Right lobe of liver (tissue), 6 donors: ENCODE measurements at regions not wholly inside any gene's neighbourhood (a gene's known extent, or its start where the extent isn't known, plus 50 kb on each side); places are given as distances from the start of the nearest gene placed in this dataset.

ENCODE experiments used
- ATAC-seq, 4 donors: fragments of 200-7000 bp; cut with Tn5 transposase; one replicate each; pipeline ENCODE4 v1.9.1; 2020; ENCODE audit warnings: mild to moderate bottlenecking in 4 of 4, moderate library complexity in 4 of 4
- DNase-seq, 3 donors: peaks; one replicate each; pipeline ENCODE4 v3.0.0-alpha.2; 2020
- H3K27ac ChIP-seq, 3 donors: fragments of 200-600 bp; one replicate each; pipeline ENCODE4 v1.8.0; 2022
- H3K27me3 ChIP-seq, 2 donors: fragments of 200-600 bp; one replicate each; pipeline ENCODE4 v1.8.0; 2022
- H3K36me3 ChIP-seq, 4 donors: fragments of 200-600 bp; sonication (generic) in 1 of 4; one replicate each; pipeline versions ENCODE4 v1.5.1 to v1.8.0; 2017 to 2022; ENCODE audit warnings: control low read depth in 1 of 4
- H3K4me1 ChIP-seq, 4 donors: fragments of 200-600 bp; sonication (generic) in 1 of 4; one replicate each; pipeline versions ENCODE4 v1.5.1 to v1.8.0; 2017 to 2022; ENCODE audit warnings: control low read depth in 1 of 4
- H3K4me3 ChIP-seq, 3 donors: fragments of 200-600 bp; one replicate each; pipeline ENCODE4 v1.8.0; 2022
- H3K9me3 ChIP-seq, 4 donors: fragments of 200-600 bp; sonication (generic) in 1 of 4; one replicate each; pipeline versions ENCODE4 v1.5.1 to v1.8.0; 2017 to 2022; ENCODE audit warnings: control low read depth in 1 of 4
- POLR2A ChIP-seq: fragments of 450-650 bp; IDR thresholded peaks from one replicate; pipeline ENCODE4 v1.6.1; 2017; ENCODE audit warnings: antibody characterized with exemption, mild to moderate bottlenecking
- WGBS: methylation state at CpG from one replicate; pipeline ENCODE4 v1.1.6; 2018; ENCODE audit warnings: low coverage, low lambda C conversion rate; ENCODE audit not compliant: insufficient coverage; ENCODE audit errors: missing lambda C conversion rate; 5-methylcytosine and 5-hydroxymethylcytosine counted together
- intact Hi-C, 2 donors: fragments of 100-400 bp; cut with DNase I; formaldehyde crosslinking; loops; one replicate each; pipeline versions ENCODE4 v1.11.2 to v1.14.1; 2022
- TF ChIP-seq, protein P1 (sequence below), 4 donors: fragments of 200-600 bp in 3 of 4; fragments of 450-650 bp in 1 of 4; IDR thresholded peaks; one replicate each; pipeline versions ENCODE4 v1.5.1 to v1.8.0; 2016 to 2022; ENCODE audit warnings: antibody characterized with exemption in 4 of 4, mild to moderate bottlenecking in 2 of 4
- donor health status: DM: no; HTN: yes; CAD: no.
- donor health status: DM: no; HTN: no; CAD: no.
- donor health status: DM: no; HTN: no; CAD: no.
- donor health status: DM: no; HTN: yes; CAD: no.
- donor health status: DM: no; HTN: yes; CAD: no.

DNA sequence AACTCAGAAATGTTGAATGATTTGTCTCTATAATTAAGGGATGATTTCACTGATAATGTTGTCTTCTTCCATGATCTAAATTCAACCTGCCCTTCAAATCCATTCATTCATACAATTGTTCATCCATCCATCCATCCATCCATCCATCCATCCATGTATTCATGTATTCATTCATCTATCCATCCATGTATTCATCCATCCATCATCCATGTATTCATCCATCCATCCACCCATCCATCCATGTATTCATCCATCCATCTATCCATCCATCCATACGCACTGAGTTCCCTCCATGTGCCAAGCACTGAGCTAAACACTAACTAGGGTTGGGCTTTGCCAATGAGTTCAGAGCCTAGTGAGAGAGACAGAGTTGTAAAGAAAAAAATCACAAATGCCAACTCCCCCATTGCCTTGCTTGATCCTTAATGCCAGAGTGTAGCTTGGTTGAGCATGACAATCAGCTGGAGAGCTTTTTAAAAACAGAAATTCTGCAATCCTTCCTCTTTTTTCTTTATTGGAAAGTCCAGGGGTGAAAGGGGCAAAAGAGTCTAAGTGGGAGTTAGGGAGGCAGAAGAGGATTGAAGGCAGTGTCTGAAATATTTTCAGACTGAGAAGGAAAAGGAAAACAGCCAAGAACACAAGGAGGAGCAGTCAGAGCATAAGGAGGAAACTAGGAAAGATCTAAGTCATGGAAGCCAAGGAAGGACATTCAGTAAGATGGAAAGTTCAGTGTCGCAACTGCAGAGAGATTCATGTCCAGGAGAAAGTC, 92.4 kb upstream of the ERG start:
- 83% methylated on average over 2 of the region's 2 CpGs for WGBS
- H3K9me3 ChIP-seq = no peaks in the 10 kb centered on the region
- intact Hi-C loops = no loop called here
- H3K27ac ChIP-seq = no peak overlapping the region
- no peak overlapping the region for H3K4me3 ChIP-seq
- no peaks in the 10 kb centered on the region for H3K27me3 ChIP-seq
- no peaks in the 10 kb centered on the region for H3K4me1 ChIP-seq
- no peaks in the 10 kb centered on the region for H3K36me3 ChIP-seq
- ATAC-seq = no peak
- no peak for DNase-seq
- no peak for TF ChIP-seq POLR2A
- TF ChIP-seq, protein P1, sequence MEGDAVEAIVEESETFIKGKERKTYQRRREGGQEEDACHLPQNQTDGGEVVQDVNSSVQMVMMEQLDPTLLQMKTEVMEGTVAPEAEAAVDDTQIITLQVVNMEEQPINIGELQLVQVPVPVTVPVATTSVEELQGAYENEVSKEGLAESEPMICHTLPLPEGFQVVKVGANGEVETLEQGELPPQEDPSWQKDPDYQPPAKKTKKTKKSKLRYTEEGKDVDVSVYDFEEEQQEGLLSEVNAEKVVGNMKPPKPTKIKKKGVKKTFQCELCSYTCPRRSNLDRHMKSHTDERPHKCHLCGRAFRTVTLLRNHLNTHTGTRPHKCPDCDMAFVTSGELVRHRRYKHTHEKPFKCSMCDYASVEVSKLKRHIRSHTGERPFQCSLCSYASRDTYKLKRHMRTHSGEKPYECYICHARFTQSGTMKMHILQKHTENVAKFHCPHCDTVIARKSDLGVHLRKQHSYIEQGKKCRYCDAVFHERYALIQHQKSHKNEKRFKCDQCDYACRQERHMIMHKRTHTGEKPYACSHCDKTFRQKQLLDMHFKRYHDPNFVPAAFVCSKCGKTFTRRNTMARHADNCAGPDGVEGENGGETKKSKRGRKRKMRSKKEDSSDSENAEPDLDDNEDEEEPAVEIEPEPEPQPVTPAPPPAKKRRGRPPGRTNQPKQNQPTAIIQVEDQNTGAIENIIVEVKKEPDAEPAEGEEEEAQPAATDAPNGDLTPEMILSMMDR (IDR thresholded peaks at IDR 0.05) = no peak

DNA sequence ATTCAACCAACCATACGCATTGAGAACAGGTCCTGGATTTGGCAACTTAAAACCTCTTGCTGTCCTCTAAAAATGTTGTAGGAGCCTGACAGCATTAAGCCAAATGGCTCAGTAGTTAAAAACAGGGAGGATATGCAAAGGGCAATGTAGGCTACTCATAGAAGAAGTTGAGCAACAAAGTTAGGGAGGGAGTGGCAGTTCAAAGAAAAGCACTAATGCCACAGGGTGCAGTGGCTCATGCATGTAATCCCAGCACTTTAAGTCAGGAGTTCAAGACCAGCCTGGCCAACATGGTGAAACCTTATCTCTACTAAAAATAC, 92.9 kb upstream of the ERG start:
- ATAC-seq (no peak), DNase-seq (no peak)
- Histone ChIP-seq H3K4me1 (no peaks in the 10 kb centered on the region), H3K27ac (no peak overlapping the region), H3K36me3 (no peaks in the 10 kb centered on the region), H3K27me3 (no peaks in the 10 kb centered on the region), H3K4me3 (no peak overlapping the region), H3K9me3 (no peaks in the 10 kb centered on the region)
- intact Hi-C loops = no loop called here
- TF ChIP-seq POLR2A = no peak
- TF ChIP-seq, protein P1 (IDR thresholded peaks at IDR 0.05) = no peak
- WGBS = 67% methylated on average over 1 of the region's 1 CpG

DNA sequence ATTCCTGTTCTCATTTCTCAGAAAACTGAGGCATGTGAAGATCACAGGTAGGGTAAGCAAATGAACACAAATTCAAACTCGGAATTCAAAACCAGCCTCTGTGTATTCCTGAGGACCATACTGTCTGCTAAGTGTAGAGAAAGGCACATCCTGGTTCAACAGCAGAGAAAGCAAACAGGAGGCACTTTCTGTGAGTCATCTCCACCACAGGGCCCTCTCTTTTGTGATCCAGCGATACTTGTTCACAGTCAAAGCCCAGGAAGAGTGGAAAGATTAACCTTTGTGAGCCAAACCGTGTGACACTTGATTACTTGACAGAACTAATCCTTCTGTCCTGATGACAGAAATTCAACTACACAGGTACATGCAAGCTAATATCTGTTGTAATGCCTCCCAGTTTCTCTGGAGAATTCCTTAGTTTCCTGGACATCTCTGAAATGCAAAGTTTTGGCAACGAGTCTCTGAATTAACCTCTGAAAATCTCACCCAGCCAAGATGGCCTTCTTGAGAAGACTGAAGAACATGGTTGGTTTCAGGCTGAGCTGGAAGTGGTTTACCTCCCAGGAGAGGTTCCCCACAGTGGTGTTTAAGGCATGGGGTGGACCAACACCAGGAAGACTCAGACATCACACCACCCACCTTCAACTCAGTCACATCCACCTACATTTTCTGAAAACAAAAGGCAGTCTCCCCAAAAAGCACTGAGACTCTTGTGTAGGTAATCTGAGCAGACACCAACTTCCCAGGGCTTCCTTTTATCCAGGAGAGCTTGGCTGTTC, 98.2 kb upstream of the ERG start:
- TF ChIP-seq, protein P1 (IDR thresholded peaks at IDR 0.05) = no peak
- Histone ChIP-seq H3K36me3 (no peaks in the 10 kb centered on the region), H3K27ac (no peak overlapping the region), H3K27me3 (no peaks in the 10 kb centered on the region), H3K4me3 (no peak overlapping the region), H3K4me1 (no peaks in the 10 kb centered on the region), H3K9me3 (no peaks in the 10 kb centered on the region)
- DNase-seq = no peak
- ATAC-seq = no peak
- intact Hi-C loops = no loop called here
- 46% methylated on average over 3 of the region's 4 CpGs for WGBS

DNA sequence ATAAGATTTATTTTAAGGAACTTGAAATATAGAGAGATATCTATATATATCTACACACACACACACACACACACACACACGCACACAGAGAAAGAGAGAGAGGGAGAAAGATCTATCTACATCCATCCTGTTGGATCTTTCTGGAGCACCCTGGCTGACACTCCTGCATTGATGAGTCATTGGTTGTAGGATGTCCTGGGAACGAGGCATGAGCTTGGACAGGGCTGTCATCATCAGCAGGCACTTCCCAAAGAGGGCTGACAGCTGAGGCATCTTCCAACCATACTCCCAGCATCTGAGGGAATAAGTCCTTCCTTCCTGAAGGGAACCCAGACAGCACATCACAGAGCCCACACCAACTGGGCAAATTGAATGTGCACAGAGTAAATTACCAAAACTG, 99.1 kb upstream of the ERG start:
- no peaks in the 10 kb centered on the region for H3K27me3 ChIP-seq
- TF ChIP-seq, protein P1 (IDR thresholded peaks at IDR 0.05) = no peak
- no peak for TF ChIP-seq POLR2A
- intact Hi-C loops = no loop called here
- ATAC-seq (no peak), DNase-seq (no peak)
- H3K36me3 ChIP-seq = no peaks in the 10 kb centered on the region
- H3K4me1 ChIP-seq = no peaks in the 10 kb centered on the region
- H3K9me3 ChIP-seq = no peaks in the 10 kb centered on the region
- 6% methylated on average over 2 of the region's 2 CpGs for WGBS
- H3K27ac ChIP-seq = no peak overlapping the region
- H3K4me3 ChIP-seq = no peak overlapping the region
